ENCODE measurements at regions not wholly inside any gene's neighbourhood (a gene's known extent, or its start where the extent isn't known, plus 50 kb on each side); places are given as distances from the start of the nearest gene placed in this dataset.
"Not testable (repeated sequence)": the region's sequence is repeated elsewhere in the genome, so short reads cannot be mapped to it uniquely, and the experiment has no call there.

- DNase-seq (ENCODE audit: low spot score): no peak
These were observed 122.8 kb upstream of the NOCT start for GRCh38 chr4:138892483-138893407.

- no peak for DNase-seq (ENCODE audit: low spot score)
These were observed 124.0 kb upstream of the NOCT start for GRCh38 chr4:138891631-138892031.

- no peak for DNase-seq (ENCODE audit: low spot score)
These were observed 124.5 kb upstream of the NOCT start for GRCh38 chr4:138890891-138891570.

GRCh38 chr4:138889216-138889615 lies 126.4 kb upstream of the NOCT start:
- DNase-seq (ENCODE audit: low spot score): no peak

GRCh38 chr4:138887741-138888140 lies 127.8 kb upstream of the NOCT start:
- no peak for DNase-seq (ENCODE audit: low spot score)

GRCh38 chr4:138887341-138887740 lies 128.2 kb upstream of the NOCT start:
- DNase-seq (ENCODE audit: low spot score): no peak

GRCh38 chr4:138879757-138880156 lies 135.8 kb upstream of the NOCT start:
- DNase-seq (ENCODE audit: low spot score): no peak

GRCh38 chr4:138875891-138876608 lies 139.5 kb upstream of the NOCT start:
- peak; percentile 68 for DNase-seq (ENCODE audit: low spot score)

GRCh38 chr4:138871555-138871875 lies 144.1 kb upstream of the NOCT start:
- DNase-seq (ENCODE audit: low spot score): no peak

- peak; percentile 76 for DNase-seq (ENCODE audit: low spot score)
These were observed 144.6 kb upstream of the NOCT start for GRCh38 chr4:138870737-138871554.

GRCh38 chr4:138869631-138870030 lies 145.9 kb upstream of the NOCT start:
- DNase-seq (ENCODE audit: low spot score): no peak

- DNase-seq (ENCODE audit: low spot score): no peak
These were observed 146.4 kb upstream of the NOCT start for GRCh38 chr4:138869165-138869564.

GRCh38 chr4:138868562-138868961 lies 147.0 kb upstream of the NOCT start:
- DNase-seq (ENCODE audit: low spot score): no peak

GRCh38 chr4:138867404-138867803 lies 148.2 kb upstream of the NOCT start:
- DNase-seq (ENCODE audit: low spot score): no peak

- no peak for DNase-seq (ENCODE audit: low spot score)
These were observed 149.3 kb upstream of the NOCT start for GRCh38 chr4:138866314-138866713.

GRCh38 chr4:138865765-138866164 lies 149.8 kb upstream of the NOCT start:
- no peak for DNase-seq (ENCODE audit: low spot score)

GRCh38 chr4:138864961-138865720 lies 150.4 kb upstream of the NOCT start:
- DNase-seq (ENCODE audit: low spot score): no peak

GRCh38 chr4:138863160-138863559 lies 152.4 kb upstream of the NOCT start:
- no peak for DNase-seq (ENCODE audit: low spot score)

GRCh38 chr4:138861135-138861534 lies 154.4 kb upstream of the NOCT start:
- DNase-seq (ENCODE audit: low spot score): peak; percentile 59

GRCh38 chr4:138860357-138860756 lies 155.2 kb upstream of the NOCT start:
- DNase-seq (ENCODE audit: low spot score): not testable (repeated sequence)

GRCh38 chr4:138859254-138859653 lies 156.3 kb upstream of the NOCT start:
- no peak for DNase-seq (ENCODE audit: low spot score)
